BLaER1 treated with 17β-estradiol and CSF1 and Interleukin-3, amounts not matched to agents 10 nM and 100 nM (cell line): ENCODE measurements at regions not wholly inside any gene's neighbourhood (a gene's known extent, or its start where the extent isn't known, plus 50 kb on each side); places are given as distances from the start of the nearest gene placed in this dataset.
A peak's percentile ranks its signal among the peaks of the same experiment; 100 is the strongest.

ENCODE experiments used
- H3K27ac ChIP-seq, 11 experiments: shearing (Covaris generic); formaldehyde crosslinking; 2 replicates each; pipeline ENCODE4 v1.8.1; 2022
- H3K27me3 ChIP-seq, 11 experiments: shearing (Covaris generic); formaldehyde crosslinking; 2 replicates each; pipeline ENCODE4 v1.8.1; 2022
- H3K36me3 ChIP-seq, 11 experiments: shearing (Covaris generic); formaldehyde crosslinking; 2 replicates each; pipeline ENCODE4 v1.8.1; 2022
- H3K4me1 ChIP-seq, 10 experiments: shearing (Covaris generic); formaldehyde crosslinking; 2 replicates each; pipeline ENCODE4 v1.8.1; 2022
- H3K4me2 ChIP-seq, 11 experiments: shearing (Covaris generic); formaldehyde crosslinking; 2 replicates each; pipeline ENCODE4 v1.8.1; 2022
- H3K4me3 ChIP-seq, 10 experiments: shearing (Covaris generic); formaldehyde crosslinking; 2 replicates each; pipeline ENCODE4 v1.8.1; 2022
- H3K9ac ChIP-seq, 11 experiments: shearing (Covaris generic); formaldehyde crosslinking; 2 replicates each; pipeline ENCODE4 v1.8.1; 2022
- H3K9me3 ChIP-seq, 11 experiments: shearing (Covaris generic); formaldehyde crosslinking; replicated peaks in 1 of 11; 2 replicates each; pipeline ENCODE4 v1.8.1; 2022
- H4K20me1 ChIP-seq, 11 experiments: shearing (Covaris generic); formaldehyde crosslinking; 2 replicates each; pipeline ENCODE4 v1.8.1; 2022
- Cebpa-rat ChIP-seq, 11 experiments: shearing (Covaris generic); IDR thresholded peaks; 2 replicates each; pipeline ENCODE4 v1.8.1; 2022

DNA sequence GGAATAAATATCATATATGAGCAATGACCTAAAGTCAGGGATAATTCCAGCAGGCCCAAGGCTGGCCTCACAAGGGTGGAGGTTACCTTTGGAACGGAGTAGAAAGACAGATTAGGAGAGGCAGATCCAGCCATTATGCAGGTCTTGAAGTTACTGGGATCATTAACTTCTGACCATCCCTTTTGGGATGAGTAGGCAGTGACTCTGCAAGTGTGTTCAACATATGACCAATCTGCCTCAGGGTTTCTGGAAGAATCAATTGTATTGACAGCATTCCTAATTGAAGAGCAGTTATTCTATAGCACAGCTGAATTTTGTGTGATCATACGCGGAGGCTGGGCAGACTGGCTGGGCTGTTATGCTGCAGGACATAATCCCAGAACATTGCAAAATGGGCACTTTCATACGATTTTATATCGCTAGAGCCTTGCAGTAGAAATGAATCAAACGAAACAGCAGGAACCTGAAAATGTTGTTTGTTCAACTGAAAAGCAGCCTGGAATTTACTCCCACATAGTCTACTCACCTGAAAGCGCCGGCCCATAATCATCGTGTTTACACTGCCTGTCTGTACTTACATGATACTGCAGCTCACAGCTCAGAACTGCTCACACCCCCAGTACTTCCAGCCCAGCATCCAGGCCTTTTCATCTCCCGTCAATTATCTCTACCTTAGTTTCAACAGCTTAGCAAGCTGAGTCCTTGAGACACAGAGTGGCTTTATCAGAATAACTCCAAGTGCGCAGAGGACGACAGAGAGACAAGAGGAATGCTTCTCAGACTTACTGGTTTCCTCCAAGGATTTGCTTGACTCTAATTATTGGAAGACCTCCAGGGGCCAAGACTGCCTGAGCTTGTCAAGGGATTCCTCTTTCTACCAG, 556.1 kb downstream of the EFNB2 start:
- no peaks in the 10 kb centered on the region for H3K27me3 ChIP-seq
- no peak for TF ChIP-seq Cebpa-rat (IDR thresholded peaks at IDR 0.05)
- H3K27ac ChIP-seq: no peak overlapping the region
- H3K4me3 ChIP-seq: no peak overlapping the region
- peaks cover 0 to 7% (median 0%) of the 10 kb centered on the region in 11 experiments; a peak in 3 of 22 replicates for H3K9me3 ChIP-seq
- H3K36me3 ChIP-seq: no peaks in the 10 kb centered on the region
- no peaks in the 10 kb centered on the region for H4K20me1 ChIP-seq
- no peak overlapping the region for H3K4me2 ChIP-seq
- H3K4me1 ChIP-seq: no peaks in the 10 kb centered on the region
- no peak overlapping the region for H3K9ac ChIP-seq

DNA sequence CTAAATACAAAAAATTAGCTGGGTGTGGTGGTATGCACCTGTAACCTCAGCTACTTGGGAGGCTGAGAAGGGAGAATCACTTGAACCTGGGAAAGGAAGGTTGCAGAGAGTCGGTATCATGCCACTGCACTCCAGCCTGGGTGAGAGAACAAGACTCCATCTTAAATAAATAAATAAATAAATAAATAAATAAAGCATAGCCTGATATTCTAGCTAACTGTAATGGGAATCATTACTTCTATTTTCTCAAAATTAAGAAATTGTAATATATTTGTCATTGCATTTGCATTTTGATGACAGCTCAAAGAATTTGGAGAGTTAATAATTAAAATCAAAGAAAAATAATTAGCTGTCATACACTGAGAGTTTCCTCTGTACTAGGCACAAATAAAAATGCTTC, 561.1 kb downstream of the EFNB2 start:
- H3K36me3 ChIP-seq: no peaks in the 10 kb centered on the region

DNA sequence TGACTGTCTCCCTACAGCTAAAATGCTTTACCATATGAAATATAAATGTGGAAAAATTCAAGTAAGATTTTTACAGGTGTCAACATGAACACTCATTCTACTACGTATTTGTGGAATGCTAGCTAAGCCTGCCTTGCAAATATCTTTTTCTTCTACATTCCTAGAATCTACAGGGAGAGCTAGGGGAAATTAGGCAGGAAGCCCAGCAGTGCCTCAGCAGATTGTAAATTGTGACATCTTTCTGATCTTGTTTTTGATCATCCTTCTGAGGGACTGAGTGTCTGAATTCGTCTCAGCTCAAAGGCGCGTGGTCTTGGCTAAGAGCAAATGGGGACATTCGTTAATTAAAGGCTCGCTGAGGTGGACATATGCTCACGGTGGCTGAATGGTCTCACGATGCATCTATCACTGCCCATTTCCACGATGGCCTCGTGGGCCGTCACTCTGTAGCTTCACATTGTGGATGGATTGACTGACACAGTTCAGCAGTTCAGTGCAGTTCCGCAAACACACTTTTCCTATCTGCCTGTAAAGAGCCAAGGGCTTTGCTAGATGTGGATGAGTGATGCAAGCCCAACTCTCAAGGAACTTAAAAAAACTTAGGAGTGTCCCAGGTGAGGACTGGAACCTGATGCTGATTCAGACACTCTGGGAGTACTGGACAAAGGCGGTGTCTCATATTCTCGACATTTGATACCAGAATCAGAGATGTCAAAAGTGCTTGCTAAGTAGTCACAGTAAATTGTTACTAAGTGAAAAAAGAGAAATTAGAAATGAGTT, 562.5 kb downstream of the EFNB2 start:
- Histone ChIP-seq H3K9ac (no peak overlapping the region), H3K27ac (no peak overlapping the region), H3K9me3 (peaks cover 0 to 7% (median 0%) of the 10 kb centered on the region in 11 experiments; a peak in 3 of 22 replicates), H3K4me3 (no peak overlapping the region), H3K27me3 (no peaks in the 10 kb centered on the region), H4K20me1 (no peaks in the 10 kb centered on the region), H3K36me3 (no peaks in the 10 kb centered on the region), H3K4me2 (peak overlapping the region in 4 of 11 experiments; percentile 6 to 43 (median 26); a peak in 3 of 22 replicates), H3K4me1 (peaks cover 0 to 23% (median 10%) of the 10 kb centered on the region in 10 experiments; a peak in 9 of 20 replicates)
- no peak for TF ChIP-seq Cebpa-rat (IDR thresholded peaks at IDR 0.05)

More for the DNA sequence above, 561.1 kb downstream of the EFNB2 start:
- Histone ChIP-seq H4K20me1 (no peaks in the 10 kb centered on the region), H3K27me3 (no peaks in the 10 kb centered on the region), H3K4me3 (no peak overlapping the region), H3K9me3 (peaks cover 0 to 7% (median 0%) of the 10 kb centered on the region in 11 experiments; a peak in 3 of 22 replicates), H3K27ac (no peak overlapping the region), H3K9ac (no peak overlapping the region), H3K4me2 (no peak overlapping the region), H3K4me1 (peaks cover 0 to 23% (median 10%) of the 10 kb centered on the region in 10 experiments; a peak in 9 of 20 replicates)
- no peak for TF ChIP-seq Cebpa-rat (IDR thresholded peaks at IDR 0.05)

DNA sequence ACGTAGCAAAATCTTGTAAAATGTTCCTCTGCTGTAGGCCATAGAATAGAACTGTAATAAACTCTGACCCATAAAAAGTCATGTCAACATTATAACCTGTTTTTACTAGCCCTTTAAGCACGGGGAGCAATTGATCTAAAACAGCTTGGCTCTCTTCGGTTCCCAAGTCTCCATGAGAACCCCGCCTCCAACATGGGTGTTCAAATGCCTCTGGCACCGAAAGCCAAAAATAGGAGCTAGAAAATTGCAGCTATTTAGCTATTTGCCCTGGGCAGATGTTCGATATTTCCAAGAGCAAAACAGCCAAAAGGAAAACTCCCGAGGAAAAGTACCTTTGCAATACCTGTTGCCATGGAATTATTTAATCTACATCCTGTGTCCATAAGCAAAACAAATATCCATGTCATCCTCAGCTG, 563.1 kb downstream of the EFNB2 start:
- H3K36me3 ChIP-seq: no peaks in the 10 kb centered on the region
- H3K4me2 ChIP-seq: no peak overlapping the region; a peak in 1 of 22 replicates

DNA sequence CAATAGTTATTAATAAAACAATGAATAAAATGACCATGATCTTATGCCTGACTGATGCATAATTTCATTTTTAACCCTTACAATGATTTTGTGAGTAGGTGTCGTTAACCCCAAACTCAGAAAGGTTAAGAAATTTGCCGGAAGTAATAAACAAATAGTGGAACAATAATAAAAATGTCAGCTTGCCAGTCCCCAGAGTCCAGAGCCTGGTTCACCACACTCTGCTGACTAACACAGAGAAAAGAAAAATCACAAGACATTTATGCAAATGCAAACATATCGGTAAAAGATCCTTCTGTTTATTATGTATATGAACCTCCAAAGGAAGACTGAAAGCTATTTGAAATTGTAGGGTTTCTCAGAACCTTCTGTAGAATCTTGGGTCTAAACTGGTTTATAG, 563.7 kb downstream of the EFNB2 start:
- Histone ChIP-seq H3K9ac (no peak overlapping the region), H3K4me3 (no peak overlapping the region), H3K4me1 (peaks cover 0 to 23% (median 10%) of the 10 kb centered on the region in 10 experiments; a peak in 9 of 20 replicates), H3K9me3 (peaks cover 0 to 7% (median 0%) of the 10 kb centered on the region in 11 experiments; a peak in 2 of 22 replicates), H4K20me1 (no peaks in the 10 kb centered on the region), H3K27me3 (no peaks in the 10 kb centered on the region), H3K27ac (no peak overlapping the region), H3K4me2 (no peak overlapping the region), H3K36me3 (no peaks in the 10 kb centered on the region)
- no peak for TF ChIP-seq Cebpa-rat (IDR thresholded peaks at IDR 0.05)

More for the DNA sequence above, 563.1 kb downstream of the EFNB2 start:
- H3K27me3 ChIP-seq: no peaks in the 10 kb centered on the region
- H3K27ac ChIP-seq: no peak overlapping the region
- peaks cover 0 to 23% (median 10%) of the 10 kb centered on the region in 10 experiments; a peak in 9 of 20 replicates for H3K4me1 ChIP-seq
- H4K20me1 ChIP-seq: no peaks in the 10 kb centered on the region
- no peak overlapping the region for H3K4me3 ChIP-seq
- H3K9ac ChIP-seq: no peak overlapping the region
- no peak for TF ChIP-seq Cebpa-rat (IDR thresholded peaks at IDR 0.05)
- peaks cover 0 to 7% (median 0%) of the 10 kb centered on the region in 11 experiments; a peak in 3 of 22 replicates for H3K9me3 ChIP-seq

DNA sequence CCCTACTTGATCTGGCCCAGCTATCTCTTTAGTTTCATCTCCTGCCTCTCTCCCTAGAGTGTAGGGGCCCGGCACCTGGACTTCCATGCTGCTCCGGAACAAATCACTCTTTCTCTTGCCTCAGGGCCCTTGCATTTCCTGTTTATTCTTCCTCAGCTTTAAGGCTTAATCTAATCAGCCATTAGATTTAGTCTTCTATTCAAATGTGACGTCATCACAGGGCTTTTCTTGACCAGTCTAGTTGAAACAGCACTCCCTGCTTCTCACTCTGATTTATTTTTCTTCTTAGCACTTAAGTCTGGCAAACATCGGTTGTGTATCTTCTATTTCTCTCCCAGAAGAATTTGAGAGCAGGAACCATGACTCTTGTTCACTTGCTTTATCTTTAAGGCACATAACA, 564.1 kb downstream of the EFNB2 start:
- Histone ChIP-seq H3K9me3 (peaks cover 0 to 2% (median 0%) of the 10 kb centered on the region in 11 experiments; a peak in 2 of 22 replicates), H4K20me1 (no peaks in the 10 kb centered on the region), H3K4me2 (no peak overlapping the region), H3K4me1 (peaks cover 0 to 23% (median 10%) of the 10 kb centered on the region in 10 experiments; a peak in 9 of 20 replicates), H3K27ac (no peak overlapping the region), H3K27me3 (no peaks in the 10 kb centered on the region), H3K36me3 (no peaks in the 10 kb centered on the region), H3K9ac (no peak overlapping the region), H3K4me3 (no peak overlapping the region)
- no peak for TF ChIP-seq Cebpa-rat (IDR thresholded peaks at IDR 0.05)

DNA sequence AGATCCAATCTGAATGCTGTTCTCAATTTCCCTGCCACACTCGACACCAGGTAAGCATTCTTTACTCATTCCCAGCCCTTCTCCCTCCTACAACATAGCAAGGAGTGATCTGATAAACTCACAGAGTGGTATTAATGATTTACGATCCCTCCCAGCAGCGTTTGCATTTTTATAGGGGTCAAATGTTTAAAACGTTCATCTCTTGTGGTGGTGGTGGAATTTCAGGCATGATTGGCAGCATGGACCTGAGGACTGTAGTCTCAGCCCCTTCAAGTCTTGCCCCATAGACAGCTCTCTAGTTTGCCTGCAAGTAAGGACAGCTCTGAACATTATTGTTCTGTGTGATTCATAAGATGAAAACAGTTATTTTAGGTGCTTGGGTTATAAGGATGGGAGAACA, 565.7 kb downstream of the EFNB2 start:
- Histone ChIP-seq H4K20me1 (no peaks in the 10 kb centered on the region), H3K36me3 (no peaks in the 10 kb centered on the region), H3K9ac (no peak overlapping the region), H3K4me3 (no peak overlapping the region), H3K27ac (no peak overlapping the region), H3K4me2 (no peak overlapping the region), H3K9me3 (no peaks in the 10 kb centered on the region), H3K4me1 (peaks cover 0 to 23% (median 10%) of the 10 kb centered on the region in 10 experiments; a peak in 9 of 20 replicates), H3K27me3 (no peaks in the 10 kb centered on the region)
- TF ChIP-seq Cebpa-rat (IDR thresholded peaks at IDR 0.05): no peak

GRCh38 chr13:105965910-105966309, 569.6 kb downstream of the EFNB2 start:
- no peak overlapping the region for H3K27ac ChIP-seq
- no peaks in the 10 kb centered on the region for H3K27me3 ChIP-seq
- H3K4me1 ChIP-seq: no peaks in the 10 kb centered on the region
- TF ChIP-seq Cebpa-rat (IDR thresholded peaks at IDR 0.05): no peak
- no peaks in the 10 kb centered on the region for H3K9me3 ChIP-seq
- no peaks in the 10 kb centered on the region for H4K20me1 ChIP-seq
- no peak overlapping the region for H3K4me3 ChIP-seq
- H3K4me2 ChIP-seq: no peak overlapping the region
- no peak overlapping the region for H3K9ac ChIP-seq
- H3K36me3 ChIP-seq: no peaks in the 10 kb centered on the region

DNA sequence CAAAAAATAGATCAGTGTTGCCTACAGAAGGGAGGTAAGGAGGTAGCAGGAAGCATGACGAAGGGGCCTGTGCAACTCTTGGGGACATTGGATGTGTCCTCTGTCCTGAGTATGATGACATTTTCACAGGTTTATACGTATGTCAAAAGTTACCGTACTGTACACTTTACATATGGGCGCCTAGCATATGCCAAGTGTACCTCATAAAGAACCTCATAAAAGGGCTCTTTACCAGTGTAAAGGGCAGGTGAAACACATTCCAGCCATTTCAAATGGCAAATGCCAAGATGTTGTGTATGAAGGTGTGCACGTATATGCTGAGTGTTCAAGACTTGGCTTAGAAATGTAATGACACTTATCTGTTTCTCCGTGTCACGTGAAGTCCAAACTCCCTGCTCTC, 573.4 kb downstream of the EFNB2 start:
- no peak overlapping the region for H3K9ac ChIP-seq
- no peaks in the 10 kb centered on the region for H3K9me3 ChIP-seq
- H3K4me1 ChIP-seq: no peaks in the 10 kb centered on the region
- H3K27ac ChIP-seq: no peak overlapping the region
- H3K36me3 ChIP-seq: no peaks in the 10 kb centered on the region
- H4K20me1 ChIP-seq: no peaks in the 10 kb centered on the region
- no peaks in the 10 kb centered on the region for H3K27me3 ChIP-seq
- H3K4me3 ChIP-seq: no peak overlapping the region
- H3K4me2 ChIP-seq: no peak overlapping the region
- TF ChIP-seq Cebpa-rat (IDR thresholded peaks at IDR 0.05): no peak
